Hepatocyte (in vitro differentiated cells): ENCODE measurements at regions not wholly inside any gene's neighbourhood (a gene's known extent, or its start where the extent isn't known, plus 50 kb on each side); places are given as distances from the start of the nearest gene placed in this dataset.

ENCODE experiments used
- DNase-seq: peaks from one replicate; pipeline ENCODE4 v3.0.0-alpha.2; 2016; ENCODE audit warnings: low spot score
- H2AFZ ChIP-seq: fragments of 200-600 bp; sonication (generic); 2 replicates; pipeline ENCODE4 v1.6.0; 2016; ENCODE audit warnings: antibody characterized with exemption, mild to moderate bottlenecking
- H3K27ac ChIP-seq: fragments of 200-600 bp; sonication (generic); 2 replicates; pipeline ENCODE4 v1.5.1; 2016; ENCODE audit warnings: mild to moderate bottlenecking
- H3K27me3 ChIP-seq: fragments of 200-600 bp; sonication (generic); 2 replicates; pipeline ENCODE4 v1.6.1; 2016
- H3K36me3 ChIP-seq: fragments of 200-600 bp; sonication (generic); replicated peaks from 2 replicates; pipeline ENCODE4 v1.5.1; 2016; ENCODE audit warnings: low read depth; ENCODE audit not compliant: insufficient read depth
- H3K4me1 ChIP-seq: fragments of 200-600 bp; sonication (generic); 2 replicates; pipeline ENCODE4 v1.5.1; 2016; ENCODE audit warnings: mild to moderate bottlenecking, moderate library complexity; ENCODE audit not compliant: insufficient read depth
- H3K4me2 ChIP-seq: fragments of 200-600 bp; sonication (generic); 2 replicates; pipeline ENCODE4 v1.6.0; 2016
- H3K4me3 ChIP-seq: fragments of 200-600 bp; sonication (generic); 2 replicates; pipeline ENCODE4 v1.5.1; 2016; ENCODE audit warnings: mild to moderate bottlenecking
- H3K79me2 ChIP-seq: fragments of 200-600 bp; sonication (generic); 2 replicates; pipeline ENCODE4 v1.6.0; 2017; ENCODE audit warnings: mild to moderate bottlenecking
- H3K9me2 ChIP-seq: fragments of 200-600 bp; sonication (generic); replicated peaks from 2 replicates; pipeline ENCODE4 v1.6.0; 2017; ENCODE audit warnings: mild to moderate bottlenecking; ENCODE audit not compliant: insufficient read depth
- H3K9me3 ChIP-seq: fragments of 200-600 bp; sonication (generic); 2 replicates; pipeline ENCODE4 v1.5.1; 2016; ENCODE audit warnings: low read depth, mild to moderate bottlenecking
- H4K20me1 ChIP-seq: fragments of 200-600 bp; sonication (generic); 2 replicates; pipeline ENCODE4 v1.6.0; 2016; ENCODE audit warnings: mild to moderate bottlenecking; ENCODE audit not compliant: insufficient read depth, poor library complexity, severe bottlenecking
- CTCF ChIP-seq: fragments of 200-600 bp; sonication (generic); IDR thresholded peaks from 2 replicates; pipeline ENCODE4 v1.5.1; 2016; ENCODE audit warnings: antibody characterized with exemption, mild to moderate bottlenecking; ENCODE audit not compliant: poor library complexity
- EZH2 ChIP-seq: fragments of 200-600 bp; sonication (generic); IDR thresholded peaks from 2 replicates; pipeline ENCODE4 v1.6.1; 2016; ENCODE audit warnings: antibody characterized with exemption, mild to moderate bottlenecking, borderline replicate concordance
- EZH2phosphoT487 ChIP-seq: fragments of 200-600 bp; sonication (generic); IDR thresholded peaks from one replicate; pipeline ENCODE4 v1.6.1; 2018; ENCODE audit warnings: antibody characterized with exemption, mild to moderate bottlenecking, low read depth, moderate library complexity; ENCODE audit not compliant: unreplicated experiment, severe bottlenecking
- WGBS: methylation state at CpG from one replicate; pipeline ENCODE4 v1.1.6; 2016; ENCODE audit warnings: low lambda C conversion rate; ENCODE audit errors: missing lambda C conversion rate; 5-methylcytosine and 5-hydroxymethylcytosine counted together

GRCh38 chr14:73777420-73777819 is 63.2 kb upstream of the PNMA1 start:
- H4K20me1 ChIP-seq, result peaks cover 29% of the 10 kb centered on the region
- H3K9me3 ChIP-seq, result no peaks in the 10 kb centered on the region
- H3K27me3 ChIP-seq, result no peaks in the 10 kb centered on the region
- no peak overlapping the region for H3K4me2 ChIP-seq
- peaks cover 95% of the 10 kb centered on the region for H3K79me2 ChIP-seq
- WGBS, result 69% methylated on average over 7 of the region's 7 CpGs
- H3K4me1 ChIP-seq, result peaks cover 3% of the 10 kb centered on the region
- H3K36me3 ChIP-seq, result no peaks in the 10 kb centered on the region
- TF ChIP-seq EZH2phosphoT487, result no peak
- TF ChIP-seq EZH2, result no peak
- no peak for TF ChIP-seq CTCF
- H2AFZ ChIP-seq, result no peak overlapping the region
- no peak overlapping the region for H3K4me3 ChIP-seq
- H3K27ac ChIP-seq, result no peak overlapping the region
- H3K9me2 ChIP-seq, result no peaks in the 10 kb centered on the region
- no peak for DNase-seq

DNA sequence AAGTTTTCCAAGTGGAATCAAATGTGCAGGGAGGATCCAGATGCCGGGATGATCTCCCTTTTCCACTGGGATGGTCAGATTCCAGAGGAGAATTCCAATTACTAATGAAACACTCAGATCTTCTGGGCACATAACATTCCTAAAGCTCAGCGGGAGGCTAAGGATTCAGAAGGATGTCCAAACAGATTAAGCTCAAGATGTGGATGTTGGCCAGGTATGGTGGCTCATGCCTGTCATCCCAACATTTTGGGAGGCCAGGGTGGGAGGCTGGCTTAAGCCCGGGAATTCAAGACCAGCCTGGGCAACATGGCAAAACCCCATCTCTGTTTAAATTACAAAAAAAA is 62.0 kb upstream of the PNMA1 start:
- Histone ChIP-seq H3K36me3 (no peaks in the 10 kb centered on the region), H3K4me1 (peaks cover 14% of the 10 kb centered on the region), H2AFZ (no peak overlapping the region), H3K27me3 (no peaks in the 10 kb centered on the region), H4K20me1 (peaks cover 34% of the 10 kb centered on the region), H3K9me3 (no peaks in the 10 kb centered on the region), H3K4me3 (no peak overlapping the region), H3K4me2 (no peak overlapping the region), H3K9me2 (no peaks in the 10 kb centered on the region), H3K27ac (no peak overlapping the region), H3K79me2 (peaks cover 86% of the 10 kb centered on the region)
- WGBS, result 77% methylated on average over 3 of the region's 3 CpGs
- TF ChIP-seq EZH2, result no peak
- no peak for TF ChIP-seq CTCF
- TF ChIP-seq EZH2phosphoT487, result no peak
- DNase-seq, result no peak

- WGBS, result 89% methylated on average over 10 of the region's 10 CpGs
- no peak overlapping the region for H3K27ac ChIP-seq
- no peak for DNase-seq
These were observed 61.4 kb upstream of the PNMA1 start for GRCh38 chr14:73775339-73776193.

More at GRCh38 chr14:73775339-73776193, 61.4 kb upstream of the PNMA1 start:
- Histone ChIP-seq H3K4me2 (no peak overlapping the region), H3K9me3 (no peaks in the 10 kb centered on the region), H3K4me3 (no peak overlapping the region), H3K36me3 (no peaks in the 10 kb centered on the region), H3K79me2 (peaks cover 86% of the 10 kb centered on the region), H3K4me1 (peaks cover 20% of the 10 kb centered on the region), H2AFZ (no peak overlapping the region), H3K27me3 (no peaks in the 10 kb centered on the region), H3K9me2 (no peaks in the 10 kb centered on the region), H4K20me1 (peaks cover 37% of the 10 kb centered on the region)
- no peak for TF ChIP-seq EZH2
- TF ChIP-seq EZH2phosphoT487, result no peak
- TF ChIP-seq CTCF, result no peak
